ENCODE measurements at regions not wholly inside any gene's neighbourhood (a gene's known extent, or its start where the extent isn't known, plus 50 kb on each side); places are given as distances from the start of the nearest gene placed in this dataset.

GRCh38 chr11:92443199-92443598 is 218.6 kb downstream of the FAT3 start:
- Histone ChIP-seq H3K36me3 (no peaks in the 10 kb centered on the region), H3K4me1 (ENCODE audit: insufficient read depth) (no peaks in the 10 kb centered on the region), H3K27ac (no peak overlapping the region), H3K4me3 (no peak overlapping the region), H3K9me3 (no peaks in the 10 kb centered on the region), H3K27me3 (no peaks in the 10 kb centered on the region)
- DNase-seq: no peak
- intact Hi-C loops (cut with DNase I): no loop called here
- TF ChIP-seq POLR2A (IDR thresholded peaks at IDR 0.05): no peak
- no peak for TF ChIP-seq CTCF (IDR thresholded peaks at IDR 0.05)
- no peak for TF ChIP-seq EP300 (IDR thresholded peaks at IDR 0.05)
- WGBS, 3 donors: 30 to 47% (median 30%) methylated on average over 2 of the region's 2 CpGs

GRCh38 chr11:92447586-92447985 is 223.0 kb downstream of the FAT3 start:
- intact Hi-C loops (cut with DNase I): no loop called here
- Histone ChIP-seq H3K4me3 (no peak overlapping the region), H3K9me3 (no peaks in the 10 kb centered on the region), H3K27me3 (no peaks in the 10 kb centered on the region), H3K4me1 (ENCODE audit: insufficient read depth) (no peaks in the 10 kb centered on the region), H3K27ac (no peak overlapping the region), H3K36me3 (no peaks in the 10 kb centered on the region)
- DNase-seq: no peak
- no peak for TF ChIP-seq CTCF (IDR thresholded peaks at IDR 0.05)
- no peak for TF ChIP-seq POLR2A (IDR thresholded peaks at IDR 0.05)
- no peak for TF ChIP-seq EP300 (IDR thresholded peaks at IDR 0.05)
- 87 to 94% (median 89%) methylated on average over 3 of the region's 3 CpGs for WGBS, 3 donors

- Histone ChIP-seq H3K27ac (no peak overlapping the region), H3K4me3 (no peak overlapping the region), H3K27me3 (no peaks in the 10 kb centered on the region), H3K4me1 (ENCODE audit: insufficient read depth) (no peaks in the 10 kb centered on the region), H3K36me3 (no peaks in the 10 kb centered on the region), H3K9me3 (no peaks in the 10 kb centered on the region)
- intact Hi-C loops (cut with DNase I): no loop called here
- DNase-seq: no peak
- TF ChIP-seq EP300 (IDR thresholded peaks at IDR 0.05): no peak
- no peak for TF ChIP-seq CTCF (IDR thresholded peaks at IDR 0.05)
- no peak for TF ChIP-seq POLR2A (IDR thresholded peaks at IDR 0.05)
- 93 to 94% (median 94%) methylated on average over 2 of the region's 2 CpGs for WGBS, 3 donors
Measured at GRCh38 chr11:92449222-92449621, 224.6 kb downstream of the FAT3 start.

- Histone ChIP-seq H3K36me3 (no peaks in the 10 kb centered on the region), H3K4me1 (ENCODE audit: insufficient read depth) (no peaks in the 10 kb centered on the region), H3K9me3 (no peaks in the 10 kb centered on the region), H3K27ac (no peak overlapping the region), H3K4me3 (no peak overlapping the region), H3K27me3 (no peaks in the 10 kb centered on the region)
- WGBS, 3 donors: 50 to 73% (median 55%) methylated on average over 5 of the region's 5 CpGs
- TF ChIP-seq EP300 (IDR thresholded peaks at IDR 0.05) (no peak), CTCF (IDR thresholded peaks at IDR 0.05) (no peak), POLR2A (IDR thresholded peaks at IDR 0.05) (no peak)
- intact Hi-C loops (cut with DNase I): no loop called here
- no peak for DNase-seq
Measured at GRCh38 chr11:92449780-92450179, 225.2 kb downstream of the FAT3 start.

- no peaks in the 10 kb centered on the region for H3K9me3 ChIP-seq
- no peak for DNase-seq
- no peak overlapping the region for H3K27ac ChIP-seq
- H3K4me3 ChIP-seq: no peak overlapping the region
- intact Hi-C loops (cut with DNase I): no loop called here
- no peaks in the 10 kb centered on the region for H3K27me3 ChIP-seq
- H3K4me1 ChIP-seq (ENCODE audit: insufficient read depth): no peaks in the 10 kb centered on the region
- no peaks in the 10 kb centered on the region for H3K36me3 ChIP-seq
- 84 to 91% (median 88%) methylated on average over 4 of the region's 4 CpGs for WGBS, 3 donors
- TF ChIP-seq CTCF (IDR thresholded peaks at IDR 0.05) (no peak), POLR2A (IDR thresholded peaks at IDR 0.05) (no peak), EP300 (IDR thresholded peaks at IDR 0.05) (no peak)
Measured at GRCh38 chr11:92451063-92451462, 226.4 kb downstream of the FAT3 start.
